WTC11 (cell line): ENCODE measurements at regions not wholly inside any gene's neighbourhood (a gene's known extent, or its start where the extent isn't known, plus 50 kb on each side); places are given as distances from the start of the nearest gene placed in this dataset.

Experiments used
- ATAC-seq: fragments of 200-7000 bp; cut with Tn5 transposase; 2 replicates; pipeline ENCODE4 v1.10.0; 2021; ENCODE audit warnings: mild to moderate bottlenecking, moderate library complexity
- CTCF ChIA-PET: fragments of 300-600 bp; sonication (Branson Sonifier 250); formaldehyde crosslinking; loops from one replicate; lab custom pipeline; 2021; ENCODE audit warnings: antibody characterized with exemption; lab: Charles Lee
- POLR2A ChIA-PET: fragments of 350-600 bp; sonication (Branson Sonifier 250); formaldehyde crosslinking; loops from one replicate; lab custom pipeline; 2021; ENCODE audit warnings: antibody characterized with exemption; lab: Charles Lee
- DNase-seq: peaks from one replicate; pipeline ENCODE4 v3.0.0; 2021; ENCODE audit warnings: low spot score
- H3K27ac Mint-ChIP-seq: 2 replicates; pipeline ENCODE4 v1.8.0; 2021; ENCODE audit warnings: mixed read lengths
- H3K27me3 Mint-ChIP-seq: 2 replicates; pipeline ENCODE4 v1.8.0; 2021; ENCODE audit warnings: low read depth, mild to moderate bottlenecking, moderate library complexity, mixed read lengths
- H3K36me3 Mint-ChIP-seq: 2 replicates; pipeline ENCODE4 v1.8.0; 2021; ENCODE audit warnings: mixed read lengths
- H3K4me1 Mint-ChIP-seq: 2 replicates; pipeline ENCODE4 v1.8.0; 2022; ENCODE audit warnings: mixed read lengths
- H3K4me3 Mint-ChIP-seq: 2 replicates; pipeline ENCODE4 v1.8.0; 2021; ENCODE audit warnings: mild to moderate bottlenecking, moderate library complexity, mixed read lengths
- H3K9me3 Mint-ChIP-seq: 2 replicates; pipeline ENCODE4 v1.8.0; 2021; ENCODE audit warnings: mixed read lengths
- AR ChIP-seq: fragments of 250-450 bp; sonication (Bioruptor Pico); IDR thresholded peaks from 2 replicates; pipeline ENCODE4 v1.9.0; 2021; ENCODE audit warnings: mild to moderate bottlenecking
- CREM ChIP-seq: sonication (generic); formaldehyde crosslinking; IDR thresholded peaks from 2 replicates; pipeline ENCODE4 v1.8.1; 2022; ENCODE audit warnings: mild to moderate bottlenecking, missing genetic modification reagents, moderate library complexity
- E2F1 ChIP-seq: sonication (generic); formaldehyde crosslinking; IDR thresholded peaks from 2 replicates; pipeline ENCODE4 v1.8.0; 2022; ENCODE audit warnings: mild to moderate bottlenecking, missing genetic modification reagents
- GRHL2 ChIP-seq: fragments of 250-450 bp; sonication (Bioruptor Pico); IDR thresholded peaks from 2 replicates; pipeline ENCODE4 v1.8.0; 2022; ENCODE audit warnings: mild to moderate bottlenecking, moderate library complexity; ENCODE audit not compliant: insufficient replicate concordance, severe bottlenecking
- KAT7 ChIP-seq: sonication (generic); formaldehyde crosslinking; IDR thresholded peaks from 2 replicates; pipeline ENCODE4 v1.8.1; 2023; ENCODE audit warnings: missing genetic modification reagents, mild to moderate bottlenecking, borderline replicate concordance
- NFE2L1 ChIP-seq: sonication (generic); formaldehyde crosslinking; IDR thresholded peaks from 2 replicates; pipeline ENCODE4 v1.8.1; 2023; ENCODE audit warnings: missing genetic modification reagents
- NR3C1 ChIP-seq: sonication (generic); formaldehyde crosslinking; conservative IDR thresholded peaks from 2 replicates; pipeline ENCODE4 v1.8.1; 2023; ENCODE audit warnings: low read depth, mild to moderate bottlenecking, missing genetic modification reagents
- PRDM15 ChIP-seq: sonication (generic); formaldehyde crosslinking; IDR thresholded peaks from 2 replicates; pipeline ENCODE4 v1.8.0; 2022; ENCODE audit warnings: missing genetic modification reagents
- SP1 ChIP-seq: sonication (generic); formaldehyde crosslinking; conservative IDR thresholded peaks from 2 replicates; pipeline ENCODE4 v1.8.1; 2022; ENCODE audit warnings: missing genetic modification reagents
- STAT6 ChIP-seq: sonication (generic); formaldehyde crosslinking; conservative IDR thresholded peaks from 2 replicates; pipeline ENCODE4 v1.8.1; 2023; ENCODE audit warnings: mild to moderate bottlenecking, low read depth, missing genetic modification reagents, moderate library complexity
- ZBTB21 ChIP-seq: sonication (generic); formaldehyde crosslinking; IDR thresholded peaks from 2 replicates; pipeline ENCODE4 v1.8.1; 2023; ENCODE audit warnings: mild to moderate bottlenecking, missing genetic modification reagents, borderline replicate concordance
- ZBTB43 ChIP-seq: sonication (generic); formaldehyde crosslinking; IDR thresholded peaks from 2 replicates; pipeline ENCODE4 v1.8.1; 2023; ENCODE audit warnings: mild to moderate bottlenecking, missing genetic modification reagents
- ZNF219 ChIP-seq: sonication (generic); formaldehyde crosslinking; IDR thresholded peaks from 2 replicates; pipeline ENCODE4 v1.8.0; 2023; ENCODE audit warnings: missing genetic modification reagents, mild to moderate bottlenecking, borderline replicate concordance
- ZNF396 ChIP-seq: fragments of 250-450 bp; sonication (Bioruptor Pico); IDR thresholded peaks from 2 replicates; pipeline ENCODE4 v1.8.0; 2021; ENCODE audit warnings: mild to moderate bottlenecking, moderate library complexity, borderline replicate concordance
- ZNF416 ChIP-seq: fragments of 250-450 bp; sonication (Bioruptor Pico); IDR thresholded peaks from 2 replicates; pipeline ENCODE4 v1.9.0; 2021; ENCODE audit warnings: mild to moderate bottlenecking, inconsistent platforms

- TF ChIP-seq ZNF416 (no peak), E2F1 (CRISPR knock-in tag) (no peak), NFE2L1 (CRISPR knock-in tag) (no peak)
Observed at GRCh38 chr14:76272349-76272748, 103.6 kb upstream of the ESRRB start (continued).

- peaks cover 17% of the 10 kb centered on the region for H3K4me1 Mint-ChIP-seq
- no peak for TF ChIP-seq ZBTB21 (CRISPR knock-in tag)
- TF ChIP-seq, all 79 proteins: peak for 0
- ChIA-PET POLR2A (no interaction called here), CTCF (no interaction called here)
- ATAC-seq (no peak), DNase-seq (no peak)
- Mint-ChIP-seq H3K9me3 (no peaks in the 10 kb centered on the region), H3K27ac (no peak overlapping the region), H3K27me3 (peaks cover 30% of the 10 kb centered on the region), H3K4me3 (no peak overlapping the region), H3K36me3 (no peaks in the 10 kb centered on the region)
Observed at GRCh38 chr14:76272774-76273173, 103.2 kb upstream of the ESRRB start.

- DNase-seq (no peak), ATAC-seq (no peak)
- TF ChIP-seq ZNF396 (CRISPR knock-in tag) (no peak), NR3C1 (CRISPR knock-in tag) (no peak), CREM (no peak), KAT7 (CRISPR knock-in tag) (no peak)
- CTCF ChIA-PET: no interaction called here
- no peak overlapping the region for H3K4me3 Mint-ChIP-seq
- H3K4me1 Mint-ChIP-seq: peaks cover 15% of the 10 kb centered on the region
- no peaks in the 10 kb centered on the region for H3K9me3 Mint-ChIP-seq
- H3K27ac Mint-ChIP-seq: no peak overlapping the region
- POLR2A ChIA-PET: no interaction called here
- no peaks in the 10 kb centered on the region for H3K36me3 Mint-ChIP-seq
- H3K27me3 Mint-ChIP-seq: peaks cover 26% of the 10 kb centered on the region
Observed at GRCh38 chr14:76273346-76273745, 102.6 kb upstream of the ESRRB start.

- no peak for DNase-seq
- H3K27me3 Mint-ChIP-seq: peaks cover 16% of the 10 kb centered on the region
- POLR2A ChIA-PET: no interaction called here
- H3K9me3 Mint-ChIP-seq: no peaks in the 10 kb centered on the region
- H3K27ac Mint-ChIP-seq: no peak overlapping the region
- TF ChIP-seq NFE2L1 (CRISPR knock-in tag) (no peak), SP1 (CRISPR knock-in tag) (no peak), PRDM15 (CRISPR knock-in tag) (no peak), NR3C1 (CRISPR knock-in tag) (no peak), ZNF219 (CRISPR knock-in tag) (no peak), GRHL2 (CRISPR knock-in tag) (no peak), ZBTB43 (CRISPR knock-in tag) (no peak), AR (no peak), STAT6 (CRISPR knock-in tag) (no peak)
- TF ChIP-seq, all 79 proteins: peak for 0
- CTCF ChIA-PET: no interaction called here
- no peak for ATAC-seq
- peaks cover 8% of the 10 kb centered on the region; the same call in 1 of the 2 replicates for H3K4me1 Mint-ChIP-seq
- H3K4me3 Mint-ChIP-seq: no peak overlapping the region
- no peaks in the 10 kb centered on the region for H3K36me3 Mint-ChIP-seq
Observed at GRCh38 chr14:76274324-76274723, 101.6 kb upstream of the ESRRB start.
